ENCODE measurements at regions not wholly inside any gene's neighbourhood (a gene's known extent, or its start where the extent isn't known, plus 50 kb on each side); places are given as distances from the start of the nearest gene placed in this dataset.

GRCh38 chr9:119961774-119962424 is 592.7 kb upstream of the BRINP1 start:
- peak; percentile 41 to 94 (median 93); a peak in 5 of 6 replicates for TF ChIP-seq CTCF (IDR thresholded peaks at IDR 0.05 in 2 of 3, conservative IDR thresholded peaks at IDR 0.05 in 1 of 3; ENCODE audit: borderline replicate concordance in 1 of 3, insufficient read depth in 1 of 3, low read depth in 2 of 3, low read length in 2 of 3)
- TF ChIP-seq POLR2AphosphoS5 (IDR thresholded peaks at IDR 0.05; ENCODE audit: low read depth, low read length) = no peak
- no peak for TF ChIP-seq JUND (IDR thresholded peaks at IDR 0.05)
- TF ChIP-seq CEBPB (IDR thresholded peaks at IDR 0.05; ENCODE audit: low read depth) = no peak
- TF ChIP-seq POLR2A (IDR thresholded peaks at IDR 0.05; ENCODE audit: borderline replicate concordance, extremely low read depth, insufficient read depth, insufficient read length) = no peak
- TF ChIP-seq EZH2 (IDR thresholded peaks at IDR 0.05) = no peak
- no peak for TF ChIP-seq MAX (IDR thresholded peaks at IDR 0.05)
- TF ChIP-seq EZH2phosphoT487 (IDR thresholded peaks at IDR 0.05; ENCODE audit: borderline replicate concordance) = no peak
- 0 out of 2 replicates have a peak, but pooled peaks have one; percentile 31 for TF ChIP-seq EGR1 (IDR thresholded peaks at IDR 0.05; ENCODE audit: low read depth)
- no peak for TF ChIP-seq SRF (IDR thresholded peaks at IDR 0.05; ENCODE audit: low read depth)
- no peak for TF ChIP-seq SP1 (IDR thresholded peaks at IDR 0.05; ENCODE audit: low read depth)
- TF ChIP-seq ZFX (IDR thresholded peaks at IDR 0.05) = no peak
- TF ChIP-seq TCF7L2 (IDR thresholded peaks at IDR 0.05; ENCODE audit: borderline replicate concordance, extremely low read depth, insufficient read depth, insufficient read length) = no peak

Data from HCT116 (cell line).